HCT116 (cell line): ENCODE measurements at regions not wholly inside any gene's neighbourhood (a gene's known extent, or its start where the extent isn't known, plus 50 kb on each side); places are given as distances from the start of the nearest gene placed in this dataset.

Experiments used
- POLR2AphosphoS5 ChIP-seq: IDR thresholded peaks from 2 replicates; pipeline ENCODE4 v1.6.1; 2011; ENCODE audit warnings: mild to moderate bottlenecking, low read depth, low read length, moderate library complexity
- SP1 ChIP-seq: IDR thresholded peaks from 2 replicates; pipeline ENCODE4 v1.6.1; 2012; ENCODE audit warnings: low read depth
- TF ChIP-seq, protein P1 (sequence below), 3 experiments: fragments of 200-600 bp in 1 of 3; sonication (generic) in 1 of 3; IDR thresholded peaks in 2 of 3; conservative IDR thresholded peaks in 1 of 3; 2 replicates each; pipeline ENCODE4 v1.5.1; 2012 to 2017; ENCODE audit warnings: low read depth in 2 of 3, low read length in 2 of 3, antibody characterized with exemption in 1 of 3, borderline replicate concordance in 1 of 3, control low read depth in 1 of 3, mild to moderate bottlenecking in 1 of 3, mixed read lengths in 1 of 3, mixed run types in 1 of 3, moderate library complexity in 1 of 3; ENCODE audit not compliant: insufficient read depth in 1 of 3
- TF ChIP-seq, protein P2 (sequence below): IDR thresholded peaks from 2 replicates; pipeline ENCODE4 v1.6.1; 2012; ENCODE audit warnings: low read depth

DNA sequence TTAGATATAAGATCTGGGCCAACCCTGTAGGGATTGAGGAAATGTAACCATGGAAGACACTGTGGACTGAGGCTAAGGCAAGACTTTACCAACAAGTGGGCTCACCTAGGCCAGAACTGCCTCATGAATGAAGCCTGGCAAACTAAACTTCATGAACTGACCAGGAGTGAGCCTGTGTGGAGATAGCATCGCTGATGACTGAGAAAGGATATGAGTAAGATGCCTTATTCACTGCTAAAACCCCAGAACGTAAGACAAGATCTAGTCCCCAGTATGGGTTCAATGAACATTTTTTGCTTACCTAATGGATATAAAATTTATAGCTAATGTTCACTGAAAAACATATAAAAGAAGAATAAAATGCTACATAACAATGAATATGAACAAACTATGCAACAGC lies 399.8 kb downstream of the SATB2 start:
- TF ChIP-seq, protein P1, sequence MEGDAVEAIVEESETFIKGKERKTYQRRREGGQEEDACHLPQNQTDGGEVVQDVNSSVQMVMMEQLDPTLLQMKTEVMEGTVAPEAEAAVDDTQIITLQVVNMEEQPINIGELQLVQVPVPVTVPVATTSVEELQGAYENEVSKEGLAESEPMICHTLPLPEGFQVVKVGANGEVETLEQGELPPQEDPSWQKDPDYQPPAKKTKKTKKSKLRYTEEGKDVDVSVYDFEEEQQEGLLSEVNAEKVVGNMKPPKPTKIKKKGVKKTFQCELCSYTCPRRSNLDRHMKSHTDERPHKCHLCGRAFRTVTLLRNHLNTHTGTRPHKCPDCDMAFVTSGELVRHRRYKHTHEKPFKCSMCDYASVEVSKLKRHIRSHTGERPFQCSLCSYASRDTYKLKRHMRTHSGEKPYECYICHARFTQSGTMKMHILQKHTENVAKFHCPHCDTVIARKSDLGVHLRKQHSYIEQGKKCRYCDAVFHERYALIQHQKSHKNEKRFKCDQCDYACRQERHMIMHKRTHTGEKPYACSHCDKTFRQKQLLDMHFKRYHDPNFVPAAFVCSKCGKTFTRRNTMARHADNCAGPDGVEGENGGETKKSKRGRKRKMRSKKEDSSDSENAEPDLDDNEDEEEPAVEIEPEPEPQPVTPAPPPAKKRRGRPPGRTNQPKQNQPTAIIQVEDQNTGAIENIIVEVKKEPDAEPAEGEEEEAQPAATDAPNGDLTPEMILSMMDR (IDR thresholded peaks at IDR 0.05 in 2 of 3, conservative IDR thresholded peaks at IDR 0.05 in 1 of 3; ENCODE audit: borderline replicate concordance in 1 of 3, insufficient read depth in 1 of 3, low read depth in 2 of 3, low read length in 2 of 3), result no peak
- TF ChIP-seq, protein P2, sequence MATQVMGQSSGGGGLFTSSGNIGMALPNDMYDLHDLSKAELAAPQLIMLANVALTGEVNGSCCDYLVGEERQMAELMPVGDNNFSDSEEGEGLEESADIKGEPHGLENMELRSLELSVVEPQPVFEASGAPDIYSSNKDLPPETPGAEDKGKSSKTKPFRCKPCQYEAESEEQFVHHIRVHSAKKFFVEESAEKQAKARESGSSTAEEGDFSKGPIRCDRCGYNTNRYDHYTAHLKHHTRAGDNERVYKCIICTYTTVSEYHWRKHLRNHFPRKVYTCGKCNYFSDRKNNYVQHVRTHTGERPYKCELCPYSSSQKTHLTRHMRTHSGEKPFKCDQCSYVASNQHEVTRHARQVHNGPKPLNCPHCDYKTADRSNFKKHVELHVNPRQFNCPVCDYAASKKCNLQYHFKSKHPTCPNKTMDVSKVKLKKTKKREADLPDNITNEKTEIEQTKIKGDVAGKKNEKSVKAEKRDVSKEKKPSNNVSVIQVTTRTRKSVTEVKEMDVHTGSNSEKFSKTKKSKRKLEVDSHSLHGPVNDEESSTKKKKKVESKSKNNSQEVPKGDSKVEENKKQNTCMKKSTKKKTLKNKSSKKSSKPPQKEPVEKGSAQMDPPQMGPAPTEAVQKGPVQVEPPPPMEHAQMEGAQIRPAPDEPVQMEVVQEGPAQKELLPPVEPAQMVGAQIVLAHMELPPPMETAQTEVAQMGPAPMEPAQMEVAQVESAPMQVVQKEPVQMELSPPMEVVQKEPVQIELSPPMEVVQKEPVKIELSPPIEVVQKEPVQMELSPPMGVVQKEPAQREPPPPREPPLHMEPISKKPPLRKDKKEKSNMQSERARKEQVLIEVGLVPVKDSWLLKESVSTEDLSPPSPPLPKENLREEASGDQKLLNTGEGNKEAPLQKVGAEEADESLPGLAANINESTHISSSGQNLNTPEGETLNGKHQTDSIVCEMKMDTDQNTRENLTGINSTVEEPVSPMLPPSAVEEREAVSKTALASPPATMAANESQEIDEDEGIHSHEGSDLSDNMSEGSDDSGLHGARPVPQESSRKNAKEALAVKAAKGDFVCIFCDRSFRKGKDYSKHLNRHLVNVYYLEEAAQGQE, result no peak
- TF ChIP-seq POLR2AphosphoS5 (no peak), SP1 (no peak)
